Thyroid gland (tissue), 4 donors: ENCODE measurements at regions not wholly inside any gene's neighbourhood (a gene's known extent, or its start where the extent isn't known, plus 50 kb on each side); places are given as distances from the start of the nearest gene placed in this dataset.

ENCODE experiments used
- DNase-seq, 2 donors: peaks; one replicate each; pipeline ENCODE4 v3.0.0-alpha.2; 2019
- H3K27ac ChIP-seq, 3 donors: fragments of 200-600 bp; sonication (generic); 1 replicate in 2 of 3; 2 replicates in 1 of 3; pipeline ENCODE4 v1.5.1; 2016 to 2019; ENCODE audit warnings: mild to moderate bottlenecking in 1 of 3, moderate library complexity in 1 of 3
- H3K27me3 ChIP-seq: fragments of 200-600 bp; sonication (generic); one replicate; pipeline ENCODE4 v1.5.1; 2019
- H3K36me3 ChIP-seq, 2 donors: fragments of 200-600 bp; sonication (generic); one replicate each; pipeline ENCODE4 v1.5.1; 2016 to 2019
- H3K4me1 ChIP-seq, 2 donors: fragments of 200-600 bp; sonication (generic); one replicate each; pipeline ENCODE4 v1.5.1; 2017 to 2019
- H3K4me3 ChIP-seq, 3 donors: fragments of 200-600 bp; sonication (generic); replicated peaks in 1 of 3; 1 replicate in 2 of 3; 2 replicates in 1 of 3; pipeline ENCODE4 v1.5.1; 2016; ENCODE audit warnings: mild to moderate bottlenecking in 1 of 3
- H3K9me3 ChIP-seq: fragments of 200-600 bp; sonication (generic); one replicate; pipeline ENCODE4 v1.5.1; 2017
- CTCF ChIP-seq, 6 experiments: fragments of 200-600 bp in 3 of 6; fragments of 450-650 bp in 3 of 6; sonication (generic) in 3 of 6; IDR thresholded peaks; one replicate each; pipeline ENCODE4 v1.5.1; 2016 to 2019; ENCODE audit warnings: antibody characterized with exemption in 6 of 6, mild to moderate bottlenecking in 2 of 6, inconsistent platforms in 1 of 6, moderate library complexity in 1 of 6
- POLR2A ChIP-seq, 2 donors: fragments of 450-650 bp; IDR thresholded peaks; one replicate each; pipeline ENCODE4 v1.6.1; 2017; ENCODE audit warnings: antibody characterized with exemption in 2 of 2, mild to moderate bottlenecking in 2 of 2, moderate library complexity in 1 of 2
- WGBS, 2 donors: methylation state at CpG; one replicate each; pipeline ENCODE4 v1.1.5; 2017; 5-methylcytosine and 5-hydroxymethylcytosine counted together
- intact Hi-C: fragments of 100-400 bp; cut with DNase I; formaldehyde crosslinking; loops from one replicate; pipeline ENCODE4 v1.15.1; 2023

GRCh38 chr16:22971346-22971924 lies 157.5 kb downstream of the HS3ST2 start:
- H3K27ac ChIP-seq, result no peak overlapping the region
- no peaks in the 10 kb centered on the region for H3K9me3 ChIP-seq
- no peak for TF ChIP-seq CTCF (IDR thresholded peaks at IDR 0.05)
- TF ChIP-seq POLR2A (IDR thresholded peaks at IDR 0.05), result no peak
- no peaks in the 10 kb centered on the region for H3K36me3 ChIP-seq
- intact Hi-C loops, result no loop called here
- H3K27me3 ChIP-seq, result no peaks in the 10 kb centered on the region
- WGBS, 2 donors, result 80 to 90% methylated on average over 5 of the region's 5 CpGs
- no peak overlapping the region for H3K4me3 ChIP-seq
- DNase-seq, result no peak
- H3K4me1 ChIP-seq, result no peaks in the 10 kb centered on the region

DNA sequence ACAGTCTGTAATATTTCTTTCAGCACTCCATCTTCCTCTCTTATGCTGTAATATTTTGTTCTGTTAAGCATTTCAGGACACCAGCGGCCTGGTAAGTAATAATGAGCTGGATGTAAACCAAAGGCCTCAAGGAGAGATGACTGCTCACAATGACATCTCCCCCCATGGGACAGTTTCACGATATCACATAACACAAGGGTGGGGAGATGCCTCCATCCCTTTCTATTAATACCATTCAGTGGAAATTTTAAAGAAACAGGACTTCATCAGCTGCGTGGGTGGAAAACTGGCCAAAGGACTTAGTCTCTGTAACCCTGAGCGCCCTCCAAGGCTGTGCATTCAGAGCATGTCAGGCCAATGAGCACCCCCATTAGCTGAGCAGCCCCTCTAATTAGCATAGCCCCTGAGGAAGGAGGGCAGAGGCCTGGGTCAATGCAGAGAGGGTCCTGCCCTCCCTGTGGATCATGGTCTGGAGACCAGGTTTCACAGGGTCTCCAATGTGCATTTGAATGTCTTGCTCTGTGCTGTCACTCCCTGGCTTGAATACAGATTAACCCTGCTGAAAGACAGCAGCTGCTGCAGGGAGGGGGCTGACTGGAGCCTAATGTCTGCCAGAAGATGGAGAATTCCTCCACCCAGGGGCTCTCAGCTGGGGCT lies 156.4 kb downstream of the HS3ST2 start:
- WGBS, 2 donors, result 39 to 46% methylated on average over 3 to 4 of the region's 4 CpGs
- no peak overlapping the region for H3K4me3 ChIP-seq
- TF ChIP-seq CTCF (IDR thresholded peaks at IDR 0.05) (no peak), POLR2A (IDR thresholded peaks at IDR 0.05) (no peak)
- H3K9me3 ChIP-seq, result no peaks in the 10 kb centered on the region
- H3K27me3 ChIP-seq, result no peaks in the 10 kb centered on the region
- H3K27ac ChIP-seq, result no peak overlapping the region
- DNase-seq, result no peak
- no peaks in the 10 kb centered on the region for H3K36me3 ChIP-seq
- H3K4me1 ChIP-seq, result no peaks in the 10 kb centered on the region
- intact Hi-C loops, result no loop called here

DNA sequence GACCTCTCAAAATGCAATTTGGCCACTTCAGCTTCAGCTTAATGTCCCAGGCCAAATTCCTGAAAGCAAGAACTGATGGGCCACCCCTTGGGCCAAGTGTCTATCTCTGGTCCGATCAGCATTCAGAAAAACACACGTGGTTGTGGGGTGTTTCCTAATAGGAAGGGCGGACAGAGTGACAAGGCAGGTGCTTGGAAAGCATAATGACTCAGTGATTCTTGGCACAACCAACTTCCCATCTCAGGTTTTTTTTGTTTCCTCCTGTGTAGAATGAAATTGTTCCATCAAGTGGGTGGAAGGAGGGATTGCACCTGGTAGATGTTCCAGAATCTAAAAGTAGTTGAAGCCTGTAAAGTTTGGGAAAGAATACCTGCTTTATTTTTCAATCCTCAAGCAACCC lies 155.6 kb downstream of the HS3ST2 start:
- Histone ChIP-seq H3K36me3 (no peaks in the 10 kb centered on the region), H3K27ac (no peak overlapping the region), H3K9me3 (no peaks in the 10 kb centered on the region), H3K27me3 (no peaks in the 10 kb centered on the region), H3K4me1 (no peaks in the 10 kb centered on the region), H3K4me3 (no peak overlapping the region)
- peak in 1 of 2 donors; percentile 3 for DNase-seq
- TF ChIP-seq CTCF (IDR thresholded peaks at IDR 0.05) (no peak), POLR2A (IDR thresholded peaks at IDR 0.05) (no peak)
- 44 to 55% methylated on average over 3 of the region's 3 CpGs for WGBS, 2 donors
- intact Hi-C loops, result no loop called here

GRCh38 chr16:22968931-22969330 lies 155.0 kb downstream of the HS3ST2 start:
- H3K36me3 ChIP-seq, result no peaks in the 10 kb centered on the region
- no peaks in the 10 kb centered on the region for H3K4me1 ChIP-seq
- whole genome bisulfite sequencing, 2 donors, result 31 to 44% methylated on average over 2 to 3 of the region's 3 CpGs
- no peaks in the 10 kb centered on the region for H3K9me3 ChIP-seq
- no peak overlapping the region for H3K27ac ChIP-seq
- TF ChIP-seq CTCF (IDR thresholded peaks at IDR 0.05) (no peak), POLR2A (IDR thresholded peaks at IDR 0.05) (no peak)
- no peak overlapping the region for H3K4me3 ChIP-seq
- no peaks in the 10 kb centered on the region for H3K27me3 ChIP-seq
- DNase-seq, result no peak
- intact Hi-C loops, result no loop called here

DNA sequence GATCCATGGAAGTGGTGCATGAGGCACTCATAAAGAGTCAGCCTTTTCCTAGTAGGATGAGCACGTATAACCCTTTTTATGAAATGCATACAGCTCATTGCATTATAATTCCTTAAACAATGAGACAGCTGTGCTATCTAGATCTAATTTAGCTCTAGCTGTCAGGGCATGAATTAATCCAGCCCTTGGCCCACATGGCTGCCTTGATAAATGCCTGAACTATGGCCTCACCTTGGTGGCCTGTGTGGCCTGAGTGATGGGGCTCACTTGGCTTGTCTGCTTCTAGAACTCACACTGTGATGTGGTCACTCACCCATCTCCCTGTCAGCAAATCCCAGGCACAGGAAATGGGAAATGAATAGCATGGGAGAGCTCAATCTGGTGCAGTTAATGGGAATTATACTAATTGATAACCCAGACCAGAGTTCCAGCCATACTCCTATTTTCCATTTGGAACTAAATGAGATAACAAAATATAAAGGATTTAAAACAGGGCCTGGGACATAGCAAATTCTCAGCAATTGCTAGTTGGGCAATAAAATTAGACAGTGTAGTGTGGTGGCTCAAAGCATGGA lies 153.6 kb downstream of the HS3ST2 start:
- WGBS, 2 donors, result 89 to 92% methylated on average over 1 of the region's 1 CpG
- intact Hi-C loops, result no loop called here

More for the DNA sequence above, 153.6 kb downstream of the HS3ST2 start:
- Histone ChIP-seq H3K27ac (no peak overlapping the region), H3K4me3 (no peak overlapping the region), H3K36me3 (no peaks in the 10 kb centered on the region), H3K27me3 (no peaks in the 10 kb centered on the region), H3K9me3 (no peaks in the 10 kb centered on the region), H3K4me1 (no peaks in the 10 kb centered on the region)
- no peak for TF ChIP-seq POLR2A (IDR thresholded peaks at IDR 0.05)
- TF ChIP-seq CTCF (IDR thresholded peaks at IDR 0.05), result no peak
- DNase-seq, result no peak
